ENCODE measurements at regions not wholly inside any gene's neighbourhood (a gene's known extent, or its start where the extent isn't known, plus 50 kb on each side); places are given as distances from the start of the nearest gene placed in this dataset.
"Not testable (repeated sequence)": the region's sequence is repeated elsewhere in the genome, so short reads cannot be mapped to it uniquely, and the experiment has no call there.

GRCh38 chr7:142534726-142535122, 214.5 kb upstream of the PRSS1 start:
- DNase-seq (ENCODE audit: low read depth in 2 of 2), result no peak

GRCh38 chr7:142533920-142534319, 215.4 kb upstream of the PRSS1 start:
- DNase-seq (ENCODE audit: low read depth in 2 of 2), result no peak

- no peak for DNase-seq (ENCODE audit: low read depth in 2 of 2)
Observed at GRCh38 chr7:142529591-142529990, 219.7 kb upstream of the PRSS1 start.

- no peak for DNase-seq (ENCODE audit: low read depth in 2 of 2)
Observed at GRCh38 chr7:142528608-142529408, 220.5 kb upstream of the PRSS1 start.

- no peak for DNase-seq (ENCODE audit: low read depth in 2 of 2)
Observed at GRCh38 chr7:142523821-142524460, 225.3 kb upstream of the PRSS1 start.

- DNase-seq (ENCODE audit: low read depth in 2 of 2), result no peak
Observed at GRCh38 chr7:142522735-142523134, 226.5 kb upstream of the PRSS1 start.

- DNase-seq (ENCODE audit: low read depth in 2 of 2), result not testable (repeated sequence)
Observed at GRCh38 chr7:142520885-142521284, 228.4 kb upstream of the PRSS1 start.

GRCh38 chr7:142520455-142520854, 228.8 kb upstream of the PRSS1 start:
- not testable (repeated sequence) for DNase-seq (ENCODE audit: low read depth in 2 of 2)

- DNase-seq (ENCODE audit: low read depth in 2 of 2), result no peak
Observed at GRCh38 chr7:142519079-142520078, 229.9 kb upstream of the PRSS1 start.

GRCh38 chr7:142516038-142516501, 233.2 kb upstream of the PRSS1 start:
- DNase-seq (ENCODE audit: low read depth in 2 of 2), result no peak

GRCh38 chr7:142514716-142515115, 234.6 kb upstream of the PRSS1 start:
- DNase-seq (ENCODE audit: low read depth in 2 of 2), result not testable (repeated sequence)

GRCh38 chr7:142513178-142513955, 235.9 kb upstream of the PRSS1 start:
- DNase-seq (ENCODE audit: low read depth in 2 of 2), result no peak

- no peak for DNase-seq (ENCODE audit: low read depth in 2 of 2)
Observed at GRCh38 chr7:142511801-142512200, 237.5 kb upstream of the PRSS1 start.

GRCh38 chr7:142511374-142511773, 237.9 kb upstream of the PRSS1 start:
- no peak for DNase-seq (ENCODE audit: low read depth in 2 of 2)

GRCh38 chr7:142509235-142509634, 240.0 kb upstream of the PRSS1 start:
- DNase-seq (ENCODE audit: low read depth in 2 of 2), result not testable (repeated sequence)

- DNase-seq (ENCODE audit: low read depth in 2 of 2), result no peak
Observed at GRCh38 chr7:142508251-142508650, 241.0 kb upstream of the PRSS1 start.

- no peak for DNase-seq (ENCODE audit: low read depth in 2 of 2)
Observed at GRCh38 chr7:142507799-142508198, 241.5 kb upstream of the PRSS1 start.

- not testable (repeated sequence) for DNase-seq (ENCODE audit: low read depth in 2 of 2)
Observed at GRCh38 chr7:142507066-142507465, 242.2 kb upstream of the PRSS1 start.

- no peak for DNase-seq (ENCODE audit: low read depth in 2 of 2)
Observed at GRCh38 chr7:142506601-142507000, 242.7 kb upstream of the PRSS1 start.

- not testable (repeated sequence) for DNase-seq (ENCODE audit: low read depth in 2 of 2)
Observed at GRCh38 chr7:142503949-142504348, 245.3 kb upstream of the PRSS1 start.

- DNase-seq (ENCODE audit: low read depth in 2 of 2), result no peak
Observed at GRCh38 chr7:142503036-142503435, 245.2 kb upstream of the PRSS58 start.
